ENCODE measurements at regions not wholly inside any gene's neighbourhood (a gene's known extent, or its start where the extent isn't known, plus 50 kb on each side); places are given as distances from the start of the nearest gene placed in this dataset.

GRCh38 chr4:29058531-29058930 lies 1661.6 kb upstream of the PCDH7 start:
- H2AFZ ChIP-seq (ENCODE audit: control insufficient read depth, low read depth, low read length): no peak overlapping the region
- no TSS peak for BruUV-seq (replicated peaks)

More at GRCh38 chr4:29058531-29058930, 1661.6 kb upstream of the PCDH7 start:
- no peak overlapping the region for H3K4me2 ChIP-seq (ENCODE audit: control insufficient read depth, insufficient read depth)
- H3K27me3 ChIP-seq (replicated peaks in 1 of 2; ENCODE audit: control insufficient read depth in 2 of 2, insufficient read depth in 2 of 2, low read length in 1 of 2): no peaks in the 10 kb centered on the region
- H3K79me2 ChIP-seq (ENCODE audit: control insufficient read depth, insufficient read depth, low read length): no peaks in the 10 kb centered on the region
- POLR2A ChIA-PET: no interaction called here
- H3K4me3 ChIP-seq: no peak overlapping the region
- FAIRE-seq: no peak
- 3% methylated on average over 2 of the region's 2 CpGs for WGBS (ENCODE audit: insufficient coverage, insufficient replicate concordance, low lambda C conversion rate, missing lambda C conversion rate)
- TF ChIP-seq SMC3 (IDR thresholded peaks at IDR 0.05; ENCODE audit: borderline replicate concordance, low read length) (no peak), REST (IDR thresholded peaks at IDR 0.05; ENCODE audit: low read depth, low read length) (no peak), STAT1 (conservative IDR thresholded peaks at IDR 0.05) (no peak), POU2F2 (IDR thresholded peaks at IDR 0.05; ENCODE audit: borderline replicate concordance, low read depth, low read length) (no peak), MXI1 (IDR thresholded peaks at IDR 0.05; ENCODE audit: low read depth, low read length) (no peak), POLR2AphosphoS2 (IDR thresholded peaks at IDR 0.05; ENCODE audit: low read depth, low read length) (no peak), BHLHE40 (IDR thresholded peaks at IDR 0.05; ENCODE audit: borderline replicate concordance in 1 of 2, low read depth in 2 of 2, low read length in 1 of 2) (no peak)
- no peaks in the 10 kb centered on the region for H3K4me1 ChIP-seq (ENCODE audit: control insufficient read depth, insufficient read depth, low read length)
- no peaks in the 10 kb centered on the region for H3K9me3 ChIP-seq (replicated peaks; ENCODE audit: control insufficient read depth, insufficient read depth, low read length)
- H3K9ac ChIP-seq (ENCODE audit: control insufficient read depth, insufficient read depth, low read length): no peak overlapping the region
- H3K36me3 ChIP-seq (ENCODE audit: control insufficient read depth in 2 of 2, insufficient read depth in 2 of 2, low read length in 1 of 2): no peaks in the 10 kb centered on the region
- CTCF ChIA-PET: no interaction called here
- RAD21 ChIA-PET (ENCODE audit: unreplicated experiment): no interaction called here
- H3K27ac ChIP-seq (ENCODE audit: control insufficient read depth, insufficient read depth): no peak overlapping the region
- ATAC-seq: no peak
- in situ Hi-C loops (cut with MboI): no loop called here
- H4K20me1 ChIP-seq (ENCODE audit: control insufficient read depth, insufficient read depth): no peaks in the 10 kb centered on the region
- SMC1A ChIA-PET (ENCODE audit: uncharacterized antibody, unreplicated experiment): no interaction called here
- intact Hi-C loops (cut with micrococcal nuclease; ENCODE audit: unreplicated experiment): no loop called here
- no peak for DNase-seq (ENCODE audit: low read depth, low spot score)

All from GM12878 (cell line).